ENCODE measurements at regions not wholly inside any gene's neighbourhood (a gene's known extent, or its start where the extent isn't known, plus 50 kb on each side); places are given as distances from the start of the nearest gene placed in this dataset.
"Not testable (repeated sequence)": the region's sequence is repeated elsewhere in the genome, so short reads cannot be mapped to it uniquely, and the experiment has no call there.

DNA sequence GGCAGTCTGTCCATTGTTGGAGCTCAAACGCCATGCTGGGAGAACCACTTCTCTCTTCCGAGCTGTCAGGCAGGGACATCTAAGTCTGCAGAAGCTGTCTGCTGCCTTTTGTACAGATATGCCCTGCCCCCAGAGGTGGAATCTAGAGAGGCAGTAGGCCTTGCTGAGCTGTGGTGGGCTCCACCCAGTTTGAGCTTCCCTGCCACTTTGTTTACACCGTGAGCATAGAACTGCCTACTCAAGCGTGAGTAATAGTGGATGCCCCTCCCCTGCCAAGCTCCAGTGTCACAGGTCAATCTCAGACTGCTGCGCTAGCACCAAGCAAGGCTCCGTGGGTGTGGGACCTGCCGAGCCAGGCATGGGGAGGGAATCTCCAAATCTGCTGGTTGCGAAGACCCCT lies 145.7 kb downstream of the VSIG4 start:
- Histone ChIP-seq H3K27ac (ENCODE audit: low read length) (no peak overlapping the region), H2AFZ (ENCODE audit: low read depth, low read length) (no peak overlapping the region), H4K20me1 (ENCODE audit: insufficient read depth, low read length) (no peaks in the 10 kb centered on the region), H3K9me3 (ENCODE audit: insufficient read depth, low read length, severe bottlenecking) (no peaks in the 10 kb centered on the region), H3K4me1 (ENCODE audit: insufficient read depth, low read length) (no peaks in the 10 kb centered on the region), H3K27me3 (ENCODE audit: insufficient read depth, low read length, poor library complexity) (no peaks in the 10 kb centered on the region), H3K4me3 (ENCODE audit: low read depth in 1 of 2, low read length in 2 of 2) (no peak overlapping the region), H3K9ac (ENCODE audit: low read depth, low read length) (no peak overlapping the region), H3K36me3 (ENCODE audit: insufficient read depth, low read length) (no peaks in the 10 kb centered on the region), H3K79me2 (ENCODE audit: insufficient read depth, low read length) (no peaks in the 10 kb centered on the region), H3K4me2 (ENCODE audit: insufficient read depth, low read length) (no peak overlapping the region)
- TF ChIP-seq EZH2 (IDR thresholded peaks at IDR 0.05; ENCODE audit: borderline replicate concordance, low read depth, low read length, severe bottlenecking) (no peak), CTCF (IDR thresholded peaks at IDR 0.05; ENCODE audit: borderline replicate concordance, extremely low read depth, low read length, poor library complexity, severe bottlenecking) (no peak)
- ATAC-seq (ENCODE audit: insufficient read depth, low read depth) (no peak), DNase-seq (no peak)

GRCh38 chrX:65891817-65892216 lies 148.1 kb downstream of the VSIG4 start:
- H3K4me3 ChIP-seq (ENCODE audit: low read depth in 1 of 2, low read length in 2 of 2); H4K20me1 ChIP-seq (ENCODE audit: insufficient read depth, low read length); ATAC-seq (ENCODE audit: insufficient read depth, low read depth); H3K79me2 ChIP-seq (ENCODE audit: insufficient read depth, low read length); H3K27me3 ChIP-seq (ENCODE audit: insufficient read depth, low read length, poor library complexity); H3K36me3 ChIP-seq (ENCODE audit: insufficient read depth, low read length); H3K4me2 ChIP-seq (ENCODE audit: insufficient read depth, low read length); H3K9ac ChIP-seq (ENCODE audit: low read depth, low read length); H2AFZ ChIP-seq (ENCODE audit: low read depth, low read length); H3K4me1 ChIP-seq (ENCODE audit: insufficient read depth, low read length); H3K27ac ChIP-seq (ENCODE audit: low read length); DNase-seq; H3K9me3 ChIP-seq (ENCODE audit: insufficient read depth, low read length, severe bottlenecking): not testable (repeated sequence)

- not testable (repeated sequence) for H3K9ac ChIP-seq (ENCODE audit: low read depth, low read length); H3K36me3 ChIP-seq (ENCODE audit: insufficient read depth, low read length); H3K27ac ChIP-seq (ENCODE audit: low read length); H4K20me1 ChIP-seq (ENCODE audit: insufficient read depth, low read length); H3K79me2 ChIP-seq (ENCODE audit: insufficient read depth, low read length); H3K9me3 ChIP-seq (ENCODE audit: insufficient read depth, low read length, severe bottlenecking); ATAC-seq (ENCODE audit: insufficient read depth, low read depth); H3K4me2 ChIP-seq (ENCODE audit: insufficient read depth, low read length); H3K4me3 ChIP-seq (ENCODE audit: low read depth in 1 of 2, low read length in 2 of 2); DNase-seq; H2AFZ ChIP-seq (ENCODE audit: low read depth, low read length); H3K27me3 ChIP-seq (ENCODE audit: insufficient read depth, low read length, poor library complexity)
- H3K4me1 ChIP-seq (ENCODE audit: insufficient read depth, low read length) = peaks cover 17% of the 10 kb centered on the region
These were observed 151.7 kb downstream of the VSIG4 start for GRCh38 chrX:65888150-65888549.

- H3K79me2 ChIP-seq (ENCODE audit: insufficient read depth, low read length) = no peaks in the 10 kb centered on the region
- no peak overlapping the region for H3K9ac ChIP-seq (ENCODE audit: low read depth, low read length)
- ATAC-seq (ENCODE audit: insufficient read depth, low read depth) (peak; percentile 79), DNase-seq (no peak)
- no peak overlapping the region for H3K4me2 ChIP-seq (ENCODE audit: insufficient read depth, low read length)
- H3K27ac ChIP-seq (ENCODE audit: low read length) = peak overlapping the region; percentile 18; the same call in 1 of the 2 replicates
- H3K27me3 ChIP-seq (ENCODE audit: insufficient read depth, low read length, poor library complexity) = no peaks in the 10 kb centered on the region
- H3K9me3 ChIP-seq (ENCODE audit: insufficient read depth, low read length, severe bottlenecking) = no peaks in the 10 kb centered on the region
- H3K4me3 ChIP-seq (ENCODE audit: low read depth in 1 of 2, low read length in 2 of 2) = no peak overlapping the region
- no peak overlapping the region; the same call in 1 of the 2 replicates for H2AFZ ChIP-seq (ENCODE audit: low read depth, low read length)
- TF ChIP-seq CTCF (IDR thresholded peaks at IDR 0.05; ENCODE audit: borderline replicate concordance, extremely low read depth, low read length, poor library complexity, severe bottlenecking) = no peak
- TF ChIP-seq EZH2 (IDR thresholded peaks at IDR 0.05; ENCODE audit: borderline replicate concordance, low read depth, low read length, severe bottlenecking) = no peak
- H3K4me1 ChIP-seq (ENCODE audit: insufficient read depth, low read length) = peaks cover 21% of the 10 kb centered on the region
- H4K20me1 ChIP-seq (ENCODE audit: insufficient read depth, low read length) = no peaks in the 10 kb centered on the region
- H3K36me3 ChIP-seq (ENCODE audit: insufficient read depth, low read length) = no peaks in the 10 kb centered on the region
These were observed 156.3 kb downstream of the VSIG4 start for GRCh38 chrX:65883556-65883955.
